ENCODE measurements at regions not wholly inside any gene's neighbourhood (a gene's known extent, or its start where the extent isn't known, plus 50 kb on each side); places are given as distances from the start of the nearest gene placed in this dataset.

GRCh38 chr14:83607682-83608081 lies 1922.3 kb upstream of the FLRT2 start:
- H3K9me3 ChIP-seq, result no peaks in the 10 kb centered on the region
- 96% methylated on average over 9 of the region's 9 CpGs for WGBS

DNA sequence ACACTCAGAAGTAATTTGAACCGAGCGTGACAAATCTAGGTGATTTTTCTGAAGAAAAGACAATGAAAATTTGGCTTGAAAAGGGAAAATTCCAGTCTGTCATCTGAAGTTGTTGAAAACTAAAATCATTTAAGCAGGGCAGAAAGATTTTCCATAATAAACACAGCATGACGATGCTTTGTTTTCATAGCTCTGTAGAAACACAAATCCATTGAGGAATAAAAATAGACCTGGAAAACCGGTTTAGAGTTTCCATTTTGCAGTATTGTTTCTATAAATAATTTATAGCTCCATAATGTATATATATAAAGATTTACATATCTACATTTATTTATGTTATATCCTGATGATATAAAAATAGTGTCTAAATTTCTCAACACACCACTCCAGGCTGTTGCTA lies 1918.5 kb upstream of the FLRT2 start:
- Histone ChIP-seq H3K4me3 (no peak overlapping the region), H3K9me3 (no peaks in the 10 kb centered on the region), H3K4me1 (no peaks in the 10 kb centered on the region), H3K27me3 (no peaks in the 10 kb centered on the region), H3K27ac (no peak overlapping the region), H3K36me3 (no peaks in the 10 kb centered on the region)
- DNase-seq (ENCODE audit: low spot score in 2 of 2), result no peak
- WGBS, result 30% methylated on average over 4 of the region's 4 CpGs
- TF ChIP-seq POLR2AphosphoS5 (IDR thresholded peaks at IDR 0.05), result no peak
- no peak for TF ChIP-seq POLR2A (IDR thresholded peaks at IDR 0.05)
- TF ChIP-seq EP300 (IDR thresholded peaks at IDR 0.05), result no peak
- TF ChIP-seq CTCF (IDR thresholded peaks at IDR 0.05), result no peak

More at GRCh38 chr14:83607682-83608081, 1922.3 kb upstream of the FLRT2 start:
- no peaks in the 10 kb centered on the region for H3K36me3 ChIP-seq
- no peaks in the 10 kb centered on the region for H3K4me1 ChIP-seq
- DNase-seq (ENCODE audit: low spot score in 2 of 2), result no peak
- no peak overlapping the region for H3K27ac ChIP-seq
- H3K4me3 ChIP-seq, result no peak overlapping the region
- H3K27me3 ChIP-seq, result no peaks in the 10 kb centered on the region
- TF ChIP-seq POLR2A (IDR thresholded peaks at IDR 0.05) (no peak), EP300 (IDR thresholded peaks at IDR 0.05) (no peak), POLR2AphosphoS5 (IDR thresholded peaks at IDR 0.05) (no peak), CTCF (IDR thresholded peaks at IDR 0.05) (no peak)

GRCh38 chr14:83611906-83612390 lies 1918.0 kb upstream of the FLRT2 start:
- DNase-seq (ENCODE audit: low spot score in 2 of 2), result no peak
- Histone ChIP-seq H3K27me3 (no peaks in the 10 kb centered on the region), H3K36me3 (no peaks in the 10 kb centered on the region)

GRCh38 chr14:83614956-83615355 lies 1915.0 kb upstream of the FLRT2 start:
- WGBS, result 35% methylated on average over 5 of the region's 5 CpGs
- TF ChIP-seq EP300 (IDR thresholded peaks at IDR 0.05), result no peak
- no peak for TF ChIP-seq CTCF (IDR thresholded peaks at IDR 0.05)
- no peak for TF ChIP-seq POLR2A (IDR thresholded peaks at IDR 0.05)
- TF ChIP-seq POLR2AphosphoS5 (IDR thresholded peaks at IDR 0.05), result no peak
- no peak overlapping the region for H3K27ac ChIP-seq

More at GRCh38 chr14:83611906-83612390, 1918.0 kb upstream of the FLRT2 start:
- Histone ChIP-seq H3K4me3 (no peak overlapping the region), H3K9me3 (no peaks in the 10 kb centered on the region), H3K4me1 (no peaks in the 10 kb centered on the region), H3K27ac (no peak overlapping the region)
- TF ChIP-seq POLR2A (IDR thresholded peaks at IDR 0.05) (no peak), POLR2AphosphoS5 (IDR thresholded peaks at IDR 0.05) (no peak), CTCF (IDR thresholded peaks at IDR 0.05) (no peak), EP300 (IDR thresholded peaks at IDR 0.05) (no peak)

GRCh38 chr14:83624541-83624940 lies 1905.4 kb upstream of the FLRT2 start:
- no peak overlapping the region for H3K27ac ChIP-seq
- no peaks in the 10 kb centered on the region for H3K4me1 ChIP-seq
- no peaks in the 10 kb centered on the region for H3K36me3 ChIP-seq
- no peaks in the 10 kb centered on the region for H3K27me3 ChIP-seq
- H3K9me3 ChIP-seq, result no peaks in the 10 kb centered on the region
- no peak overlapping the region for H3K4me3 ChIP-seq
- no peak for DNase-seq (ENCODE audit: low spot score in 2 of 2)
- TF ChIP-seq EP300 (IDR thresholded peaks at IDR 0.05) (no peak), CTCF (IDR thresholded peaks at IDR 0.05) (no peak), POLR2A (IDR thresholded peaks at IDR 0.05) (no peak), POLR2AphosphoS5 (IDR thresholded peaks at IDR 0.05) (no peak)
- 43% methylated on average over 1 of the region's 1 CpG for whole genome bisulfite sequencing

More at GRCh38 chr14:83614956-83615355, 1915.0 kb upstream of the FLRT2 start:
- Histone ChIP-seq H3K36me3 (no peaks in the 10 kb centered on the region), H3K9me3 (no peaks in the 10 kb centered on the region), H3K27me3 (no peaks in the 10 kb centered on the region), H3K4me3 (no peak overlapping the region), H3K4me1 (no peaks in the 10 kb centered on the region)
- DNase-seq (ENCODE audit: low spot score in 2 of 2), result no peak
